Epithelial cell of proximal tubule (primary cell): ENCODE measurements at regions not wholly inside any gene's neighbourhood (a gene's known extent, or its start where the extent isn't known, plus 50 kb on each side); places are given as distances from the start of the nearest gene placed in this dataset.

Source experiments
- DNase-seq: peaks from one replicate; pipeline ENCODE4 v3.0.0-alpha.2; 2011; ENCODE audit warnings: low read depth
- H3K4me3 ChIP-seq: 2 replicates; pipeline ENCODE4 v1.5.1; 2011; ENCODE audit warnings: low read depth, mild to moderate bottlenecking, low read length
- TF ChIP-seq, protein P1 (sequence below): conservative IDR thresholded peaks from 2 replicates; pipeline ENCODE4 v1.5.1; 2012; ENCODE audit warnings: low read depth, mild to moderate bottlenecking, low read length

DNA sequence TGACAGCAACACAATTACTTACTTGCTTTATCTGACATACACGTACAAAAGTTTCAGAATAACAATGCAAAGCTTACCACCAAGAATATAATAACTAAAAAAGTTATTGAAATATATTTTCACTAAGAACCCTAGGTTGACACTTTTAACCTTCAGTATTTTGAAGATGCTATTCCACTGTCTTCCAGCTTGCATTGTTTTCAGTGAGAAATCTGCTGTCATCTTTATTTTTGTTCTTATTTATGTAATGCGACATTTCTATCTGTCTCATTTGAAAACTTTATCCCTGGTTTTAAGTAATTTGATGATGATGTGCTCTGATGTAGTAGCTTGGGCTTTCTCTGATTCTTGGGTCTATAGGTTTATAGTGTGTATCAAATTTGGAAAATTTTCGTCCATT lies 165.0 kb upstream of the SMIM21 start:
- no peak overlapping the region for H3K4me3 ChIP-seq
- DNase-seq: no peak
- TF ChIP-seq, protein P1, sequence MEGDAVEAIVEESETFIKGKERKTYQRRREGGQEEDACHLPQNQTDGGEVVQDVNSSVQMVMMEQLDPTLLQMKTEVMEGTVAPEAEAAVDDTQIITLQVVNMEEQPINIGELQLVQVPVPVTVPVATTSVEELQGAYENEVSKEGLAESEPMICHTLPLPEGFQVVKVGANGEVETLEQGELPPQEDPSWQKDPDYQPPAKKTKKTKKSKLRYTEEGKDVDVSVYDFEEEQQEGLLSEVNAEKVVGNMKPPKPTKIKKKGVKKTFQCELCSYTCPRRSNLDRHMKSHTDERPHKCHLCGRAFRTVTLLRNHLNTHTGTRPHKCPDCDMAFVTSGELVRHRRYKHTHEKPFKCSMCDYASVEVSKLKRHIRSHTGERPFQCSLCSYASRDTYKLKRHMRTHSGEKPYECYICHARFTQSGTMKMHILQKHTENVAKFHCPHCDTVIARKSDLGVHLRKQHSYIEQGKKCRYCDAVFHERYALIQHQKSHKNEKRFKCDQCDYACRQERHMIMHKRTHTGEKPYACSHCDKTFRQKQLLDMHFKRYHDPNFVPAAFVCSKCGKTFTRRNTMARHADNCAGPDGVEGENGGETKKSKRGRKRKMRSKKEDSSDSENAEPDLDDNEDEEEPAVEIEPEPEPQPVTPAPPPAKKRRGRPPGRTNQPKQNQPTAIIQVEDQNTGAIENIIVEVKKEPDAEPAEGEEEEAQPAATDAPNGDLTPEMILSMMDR: no peak

DNA sequence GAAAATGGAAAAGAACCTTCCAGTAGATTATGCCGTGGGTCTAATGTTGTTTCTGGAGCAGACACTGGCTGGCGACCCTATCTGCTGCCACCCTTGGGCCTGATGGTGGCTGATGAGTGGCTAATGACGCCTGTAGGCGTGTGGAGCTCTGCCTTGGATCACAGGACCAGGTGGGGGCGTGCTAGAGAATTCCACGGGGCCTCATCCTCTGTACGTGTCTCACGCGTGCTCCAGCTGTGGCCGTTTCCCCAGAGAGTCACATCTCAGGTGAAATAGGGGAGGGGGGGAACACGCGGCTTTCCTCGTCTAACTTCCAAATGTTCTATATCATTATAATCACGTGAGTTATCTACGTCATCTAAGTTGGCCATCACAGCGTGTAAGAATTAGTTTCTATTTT lies 160.9 kb upstream of the SMIM21 start:
- no peak overlapping the region for H3K4me3 ChIP-seq
- no peak for DNase-seq
- TF ChIP-seq, protein P1: no peak

DNA sequence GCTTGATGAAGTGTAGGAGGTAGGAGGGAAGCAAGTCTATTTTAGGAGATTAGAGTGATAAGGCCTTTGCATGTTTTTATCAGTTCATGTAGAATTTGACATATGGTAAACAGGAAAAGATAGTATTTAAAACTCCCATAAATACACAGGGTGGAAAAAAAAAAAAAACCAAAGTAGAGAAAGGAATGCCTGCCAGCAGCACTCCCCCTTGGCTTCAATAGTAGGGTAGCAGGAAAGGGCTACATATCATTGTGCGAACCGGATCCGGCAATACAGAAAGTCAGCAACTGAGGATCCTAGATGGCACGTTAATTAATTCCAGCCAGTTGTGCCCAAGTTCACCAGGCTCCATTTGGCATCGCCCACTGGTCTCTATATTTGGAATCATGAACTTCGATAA lies 159.6 kb upstream of the SMIM21 start:
- TF ChIP-seq, protein P1: no peak
- H3K4me3 ChIP-seq: no peak overlapping the region
- no peak for DNase-seq

DNA sequence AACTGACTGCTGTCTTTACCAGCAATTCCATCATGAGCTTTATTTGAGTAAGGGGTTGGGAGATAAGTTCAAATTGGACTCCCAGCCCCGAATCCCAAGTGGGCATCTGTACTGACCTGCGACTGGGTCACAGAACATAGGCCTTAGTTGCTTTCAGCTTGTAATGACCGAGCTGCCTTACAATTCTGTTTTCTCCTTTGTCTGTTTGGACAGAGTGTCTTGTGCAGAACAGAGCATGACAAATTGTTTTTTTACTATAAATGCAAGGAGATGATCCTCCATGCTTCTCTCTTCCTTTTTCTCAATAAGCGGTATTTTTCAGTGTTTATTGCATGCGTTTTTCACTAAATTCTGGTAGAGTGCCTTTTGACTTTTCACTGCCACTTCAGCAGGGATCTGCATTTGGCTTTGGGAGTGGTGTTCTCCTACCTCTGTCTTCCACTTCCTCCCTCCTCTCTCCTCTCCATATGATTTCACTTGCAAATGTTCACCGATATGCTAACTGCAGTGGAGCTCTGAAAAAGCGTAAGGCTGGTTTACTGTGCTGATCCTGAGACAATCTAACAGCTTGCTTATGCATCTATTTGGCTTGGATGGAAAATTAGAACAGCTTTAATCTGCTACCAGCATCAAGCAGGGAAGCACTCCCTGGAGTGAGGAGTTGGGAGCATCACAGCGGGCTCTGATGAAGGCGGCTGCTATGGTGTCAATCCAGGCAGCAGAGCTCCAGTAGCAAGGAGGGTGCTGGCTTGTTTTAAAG lies 158.8 kb upstream of the SMIM21 start:
- DNase-seq: no peak
- TF ChIP-seq, protein P1: no peak
- no peak overlapping the region for H3K4me3 ChIP-seq

DNA sequence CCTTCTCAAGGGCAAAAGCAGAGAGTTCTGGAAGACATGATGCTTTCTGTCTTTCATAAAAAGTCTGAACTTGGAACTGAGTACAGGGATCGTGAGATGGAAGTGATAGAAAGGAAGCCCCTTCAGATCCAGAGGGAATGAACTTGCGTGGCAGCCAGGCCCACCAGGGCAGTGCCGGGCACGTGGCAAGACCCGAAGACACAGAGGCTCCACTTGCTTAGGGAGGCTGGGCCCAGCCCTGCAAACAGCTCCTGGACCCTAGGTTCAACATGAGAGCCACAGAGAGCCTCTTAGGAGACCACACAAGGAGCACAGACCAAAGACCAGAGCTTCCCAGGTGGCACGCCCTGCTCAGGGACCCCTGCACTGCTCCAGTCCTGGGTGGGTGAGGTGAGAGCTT lies 155.4 kb upstream of the SMIM21 start:
- no peak overlapping the region for H3K4me3 ChIP-seq
- TF ChIP-seq, protein P1: no peak
- DNase-seq: no peak

DNA sequence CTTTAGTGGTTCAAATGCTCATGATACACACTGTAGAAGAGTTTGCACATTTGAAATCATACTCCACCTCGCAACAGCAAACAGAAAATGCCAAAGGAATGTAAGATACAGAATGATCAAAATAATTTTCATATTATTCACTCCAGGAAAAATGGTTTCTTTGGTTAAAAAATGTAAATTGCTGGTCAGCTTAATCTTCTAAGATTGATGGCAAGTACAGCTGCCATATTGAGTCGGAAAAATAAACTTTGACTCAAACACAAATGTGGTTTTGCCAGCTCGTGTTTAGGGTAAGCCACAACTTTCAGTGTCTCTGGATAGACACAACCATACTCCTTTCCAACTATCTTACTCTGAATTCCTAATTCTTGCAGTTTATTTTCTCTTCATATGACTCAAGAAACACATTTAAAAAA lies 154.9 kb upstream of the SMIM21 start:
- TF ChIP-seq, protein P1: no peak
- no peak for DNase-seq
- no peak overlapping the region for H3K4me3 ChIP-seq

DNA sequence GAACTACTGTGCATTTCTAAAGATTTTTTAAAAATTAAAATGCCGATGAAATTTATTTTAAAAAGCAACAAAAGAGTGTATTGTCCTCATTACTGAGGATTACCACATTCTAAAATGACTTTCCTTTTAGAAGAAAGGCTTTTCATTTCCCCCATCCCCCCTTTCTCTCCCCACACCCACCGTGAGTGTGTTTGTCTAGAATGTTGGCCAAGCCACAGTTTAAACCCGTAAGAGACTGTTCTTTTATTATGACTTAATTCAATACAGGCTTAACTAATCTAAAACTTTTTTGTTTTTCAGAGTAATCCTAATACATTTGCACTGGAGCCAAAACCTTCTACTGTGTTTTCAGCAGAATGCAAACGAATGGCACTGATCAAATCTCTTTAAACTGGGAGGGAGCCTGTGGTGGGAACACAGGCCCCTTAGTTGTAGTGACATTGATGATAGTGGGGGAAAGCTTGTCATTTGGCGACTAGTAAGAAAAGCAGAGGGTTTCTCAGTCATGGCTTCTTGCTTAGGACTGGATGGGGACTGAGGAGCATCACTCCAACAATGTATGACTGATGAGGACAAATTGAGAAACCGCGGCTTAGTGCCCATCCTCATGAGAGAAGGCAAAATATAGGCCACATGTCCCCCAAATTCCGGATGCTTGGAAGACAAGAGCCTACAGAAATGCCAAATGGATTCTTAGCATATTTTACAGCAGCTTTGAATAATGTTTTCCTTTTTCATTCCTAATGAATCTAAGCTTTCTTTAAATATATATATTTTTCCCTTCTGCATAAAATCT lies 154.0 kb upstream of the SMIM21 start:
- no peak overlapping the region for H3K4me3 ChIP-seq
- TF ChIP-seq, protein P1: no peak
- DNase-seq: no peak
